MCF 10A (cell line): ENCODE measurements at regions not wholly inside any gene's neighbourhood (a gene's known extent, or its start where the extent isn't known, plus 50 kb on each side); places are given as distances from the start of the nearest gene placed in this dataset.

ENCODE experiments used
- BruUV-seq: library from RNA; stranded (reverse); fragments of 400-500 nt; replicated peaks from 2 replicates; lab custom pipeline; 2021; lab: Mats Ljungman, UMichigan
- CTCF ChIA-PET: fragments of 300-600 bp; sonication (Branson Sonifier 250); formaldehyde crosslinking; extraction: SDS; loops from one replicate; lab custom pipeline; 2021; ENCODE audit warnings: antibody characterized with exemption, inconsistent platforms; lab: Yijun Ruan, JAX
- POLR2A ChIA-PET: fragments of 300-600, 350-650 bp; sonication (Branson Sonifier 250); formaldehyde crosslinking; extraction: SDS; loops from one replicate; lab custom pipeline; 2020; ENCODE audit warnings: antibody characterized with exemption, inconsistent platforms; lab: Yijun Ruan, JAX
- DNase-seq: peaks from one replicate; pipeline ENCODE4 v3.0.0-alpha.2; 2018; ENCODE audit not compliant: unreplicated experiment
- H3K27ac Mint-ChIP-seq: one replicate; pipeline ENCODE4 v1.8.0; 2022; ENCODE audit warnings: mild to moderate bottlenecking, low read depth, mixed read lengths; ENCODE audit not compliant: unreplicated experiment
- H3K27me3 Mint-ChIP-seq: one replicate; pipeline ENCODE4 v1.8.0; 2022; ENCODE audit warnings: mixed read lengths; ENCODE audit not compliant: insufficient read depth, unreplicated experiment
- H3K36me3 Mint-ChIP-seq: one replicate; pipeline ENCODE4 v1.8.0; 2022; ENCODE audit warnings: mild to moderate bottlenecking, moderate library complexity, mixed read lengths; ENCODE audit not compliant: insufficient read depth, unreplicated experiment
- H3K4me1 Mint-ChIP-seq: one replicate; pipeline ENCODE4 v1.8.0; 2022; ENCODE audit warnings: mixed read lengths; ENCODE audit not compliant: insufficient read depth, unreplicated experiment
- H3K4me3 Mint-ChIP-seq: one replicate; pipeline ENCODE4 v1.8.0; 2022; ENCODE audit warnings: mild to moderate bottlenecking, moderate library complexity, mixed read lengths; ENCODE audit not compliant: unreplicated experiment
- H3K9me3 Mint-ChIP-seq: one replicate; pipeline ENCODE4 v1.8.0; 2022; ENCODE audit warnings: mixed read lengths; ENCODE audit not compliant: unreplicated experiment
- CTCF ChIP-seq: fragments of 200-600 bp; IDR thresholded peaks from one replicate; pipeline ENCODE4 v1.8.0; 2022; ENCODE audit warnings: antibody characterized with exemption, mild to moderate bottlenecking; ENCODE audit not compliant: unreplicated experiment
- intact Hi-C: fragments of 100-400 bp; cut with micrococcal nuclease; formaldehyde crosslinking; loops from 2 replicates; pipeline ENCODE4 v1.14.1; 2022

GRCh38 chr2:42922790-42923579 is 130.6 kb upstream of the HAAO start:
- Mint-ChIP-seq H3K9me3 (no peaks in the 10 kb centered on the region), H3K27me3 (no peaks in the 10 kb centered on the region), H3K27ac (peak overlapping the region; percentile 77), H3K4me3 (peak overlapping the region; percentile 12), H3K36me3 (no peaks in the 10 kb centered on the region), H3K4me1 (peaks cover 32% of the 10 kb centered on the region)
- ChIA-PET CTCF (interaction anchor here (0.5 to 1.2 kb wide), 6 partner anchors 21 to 655 kb away, joined by 3 to 5 read pairs (median 4); no protein-coding TSS in a partner anchor), POLR2A (interaction anchor here (1.3 kb wide), 1 partner anchor 26 kb away, joined by 3 read pairs; no protein-coding TSS in a partner anchor)
- intact Hi-C loops, result no loop called here
- BruUV-seq, result no TSS peak
- TF ChIP-seq CTCF, result no peak
- DNase-seq, result peak; percentile 76

GRCh38 chr2:42922293-42922692 is 129.9 kb upstream of the HAAO start:
- CTCF ChIA-PET, result interaction anchor here (0.7 to 0.8 kb wide), 2 partner anchors 94 to 656 kb away, joined by 3 to 4 read pairs; no protein-coding TSS in a partner anchor
- POLR2A ChIA-PET, result no interaction called here
- Mint-ChIP-seq H3K4me3 (peak overlapping the region; percentile 12), H3K36me3 (no peaks in the 10 kb centered on the region), H3K27me3 (no peaks in the 10 kb centered on the region), H3K27ac (peak overlapping the region; percentile 77), H3K4me1 (peaks cover 32% of the 10 kb centered on the region), H3K9me3 (no peaks in the 10 kb centered on the region)
- no TSS peak for BruUV-seq
- DNase-seq, result no peak
- intact Hi-C loops, result no loop called here
- TF ChIP-seq CTCF, result no peak

DNA sequence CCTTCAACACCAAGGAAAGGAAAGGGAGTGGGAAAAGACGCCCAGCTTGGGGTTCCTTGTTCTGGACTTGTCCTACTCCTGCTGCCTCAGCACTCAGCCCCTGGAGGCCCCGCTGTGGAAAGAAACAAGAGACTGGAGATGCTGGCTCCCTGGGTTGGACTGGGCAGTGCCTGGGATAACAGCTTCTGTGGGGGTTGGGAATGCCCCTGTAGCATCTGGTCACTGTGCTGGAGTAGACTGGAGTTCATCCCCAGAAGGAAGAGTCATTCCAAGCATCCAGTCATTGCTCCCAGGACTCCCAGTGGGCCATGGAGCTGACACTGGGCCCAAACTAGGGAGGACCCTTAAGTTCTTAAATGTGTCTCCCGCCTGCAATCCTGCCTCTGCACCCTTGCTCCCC is 129.3 kb upstream of the HAAO start:
- H3K9me3 Mint-ChIP-seq, result no peaks in the 10 kb centered on the region
- intact Hi-C loops, result no loop called here
- H3K4me1 Mint-ChIP-seq, result peaks cover 32% of the 10 kb centered on the region
- H3K4me3 Mint-ChIP-seq, result no peak overlapping the region
- no peak for TF ChIP-seq CTCF
- POLR2A ChIA-PET, result interaction anchor here (0.6 kb wide), 1 partner anchor 111 kb away, joined by 3 read pairs; no protein-coding TSS in a partner anchor
- DNase-seq, result no peak
- no peaks in the 10 kb centered on the region for H3K36me3 Mint-ChIP-seq
- CTCF ChIA-PET, result no interaction called here
- H3K27me3 Mint-ChIP-seq, result no peaks in the 10 kb centered on the region
- peak overlapping the region; percentile 77 for H3K27ac Mint-ChIP-seq
- BruUV-seq, result no TSS peak

- peaks cover 32% of the 10 kb centered on the region for H3K4me1 Mint-ChIP-seq
- no peak overlapping the region for H3K4me3 Mint-ChIP-seq
- intact Hi-C loops, result no loop called here
- ChIA-PET CTCF (interaction anchor here (1.1 to 1.3 kb wide), 2 partner anchors 61 to 308 kb away, joined by 6 read pairs; no protein-coding TSS in a partner anchor), POLR2A (interaction anchor here (0.6 kb wide), 1 partner anchor 111 kb away, joined by 3 read pairs; no protein-coding TSS in a partner anchor)
- DNase-seq, result no peak
- TF ChIP-seq CTCF, result no peak
- no peak overlapping the region for H3K27ac Mint-ChIP-seq
- H3K9me3 Mint-ChIP-seq, result no peaks in the 10 kb centered on the region
- no peaks in the 10 kb centered on the region for H3K27me3 Mint-ChIP-seq
- no peaks in the 10 kb centered on the region for H3K36me3 Mint-ChIP-seq
- no TSS peak for BruUV-seq
Measured at GRCh38 chr2:42921147-42921520, 128.8 kb upstream of the HAAO start.
